ENCODE measurements at regions not wholly inside any gene's neighbourhood (a gene's known extent, or its start where the extent isn't known, plus 50 kb on each side); places are given as distances from the start of the nearest gene placed in this dataset.

GRCh38 chr20:54860716-54861115 lies 385.3 kb downstream of the DOK5 start:
- intact Hi-C loops (cut with DNase I), result no loop called here
- Histone ChIP-seq H3K4me1 (no peaks in the 10 kb centered on the region), H3K27me3 (no peaks in the 10 kb centered on the region), H3K4me3 (no peak overlapping the region), H3K27ac (no peak overlapping the region), H3K9me3 (no peaks in the 10 kb centered on the region), H3K36me3 (no peaks in the 10 kb centered on the region)
- TF ChIP-seq POLR2A (IDR thresholded peaks at IDR 0.05), result no peak
- TF ChIP-seq, protein P1, sequence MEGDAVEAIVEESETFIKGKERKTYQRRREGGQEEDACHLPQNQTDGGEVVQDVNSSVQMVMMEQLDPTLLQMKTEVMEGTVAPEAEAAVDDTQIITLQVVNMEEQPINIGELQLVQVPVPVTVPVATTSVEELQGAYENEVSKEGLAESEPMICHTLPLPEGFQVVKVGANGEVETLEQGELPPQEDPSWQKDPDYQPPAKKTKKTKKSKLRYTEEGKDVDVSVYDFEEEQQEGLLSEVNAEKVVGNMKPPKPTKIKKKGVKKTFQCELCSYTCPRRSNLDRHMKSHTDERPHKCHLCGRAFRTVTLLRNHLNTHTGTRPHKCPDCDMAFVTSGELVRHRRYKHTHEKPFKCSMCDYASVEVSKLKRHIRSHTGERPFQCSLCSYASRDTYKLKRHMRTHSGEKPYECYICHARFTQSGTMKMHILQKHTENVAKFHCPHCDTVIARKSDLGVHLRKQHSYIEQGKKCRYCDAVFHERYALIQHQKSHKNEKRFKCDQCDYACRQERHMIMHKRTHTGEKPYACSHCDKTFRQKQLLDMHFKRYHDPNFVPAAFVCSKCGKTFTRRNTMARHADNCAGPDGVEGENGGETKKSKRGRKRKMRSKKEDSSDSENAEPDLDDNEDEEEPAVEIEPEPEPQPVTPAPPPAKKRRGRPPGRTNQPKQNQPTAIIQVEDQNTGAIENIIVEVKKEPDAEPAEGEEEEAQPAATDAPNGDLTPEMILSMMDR (IDR thresholded peaks at IDR 0.05), result no peak
- ATAC-seq (no peak), DNase-seq (no peak)
- 11% methylated on average over 4 of the region's 4 CpGs for WGBS (ENCODE audit: insufficient coverage, low coverage, low lambda C conversion rate, missing lambda C conversion rate)

DNA sequence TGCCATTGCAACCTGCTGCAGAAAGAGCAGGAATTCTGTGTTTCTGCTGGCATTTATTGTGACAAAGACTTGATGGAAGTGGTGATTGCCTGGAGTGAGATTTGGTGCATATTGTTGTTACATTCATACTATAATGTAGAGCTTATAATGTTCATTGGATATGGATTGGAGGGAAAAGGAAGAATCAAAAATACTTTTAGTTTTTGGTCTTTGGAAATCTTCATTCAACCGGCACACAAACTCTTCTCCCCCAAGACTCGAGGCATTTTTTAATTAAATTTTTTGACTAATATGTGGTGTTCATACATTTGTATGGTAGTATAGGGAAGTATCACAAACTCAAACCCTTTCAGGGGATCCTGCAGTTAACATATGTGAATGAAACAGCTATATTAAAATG lies 380.8 kb downstream of the DOK5 start:
- Histone ChIP-seq H3K27me3 (no peaks in the 10 kb centered on the region), H3K27ac (no peak overlapping the region), H3K36me3 (no peaks in the 10 kb centered on the region), H3K4me3 (no peak overlapping the region), H3K9me3 (no peaks in the 10 kb centered on the region), H3K4me1 (no peaks in the 10 kb centered on the region)
- no peak for TF ChIP-seq POLR2A (IDR thresholded peaks at IDR 0.05)
- TF ChIP-seq, protein P1 (IDR thresholded peaks at IDR 0.05), result no peak
- ATAC-seq (no peak), DNase-seq (no peak)
- WGBS (ENCODE audit: insufficient coverage, low coverage, low lambda C conversion rate, missing lambda C conversion rate), result 73% methylated on average over 2 of the region's 2 CpGs
- intact Hi-C loops (cut with DNase I), result no loop called here

DNA sequence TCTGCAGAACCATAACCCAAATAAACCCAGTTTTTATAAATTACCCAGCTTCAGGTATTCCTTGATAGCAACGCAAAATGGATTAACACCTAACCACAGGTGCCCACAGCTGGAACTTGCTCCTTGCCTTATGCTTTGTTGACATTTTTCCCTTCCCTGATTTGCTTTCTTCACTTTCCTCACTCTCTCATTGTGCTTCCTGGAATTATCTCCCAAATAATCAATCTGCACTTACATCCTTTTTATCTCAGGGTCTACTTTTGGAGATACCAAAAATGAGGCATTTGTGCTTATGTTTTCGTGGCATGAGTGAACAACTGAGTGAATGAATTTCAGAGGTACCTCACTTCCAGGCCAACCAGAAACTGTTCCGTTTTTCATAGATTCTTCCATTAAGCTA lies 374.3 kb downstream of the DOK5 start:
- no peaks in the 10 kb centered on the region for H3K9me3 ChIP-seq
- intact Hi-C loops (cut with DNase I), result no loop called here
- no peak overlapping the region for H3K27ac ChIP-seq
- DNase-seq (no peak), ATAC-seq (no peak)
- H3K27me3 ChIP-seq, result no peaks in the 10 kb centered on the region
- H3K4me3 ChIP-seq, result no peak overlapping the region
- 19% methylated on average over 3 of the region's 3 CpGs for WGBS (ENCODE audit: insufficient coverage, low coverage, low lambda C conversion rate, missing lambda C conversion rate)
- H3K4me1 ChIP-seq, result no peaks in the 10 kb centered on the region
- TF ChIP-seq POLR2A (IDR thresholded peaks at IDR 0.05), result no peak
- TF ChIP-seq, protein P1 (IDR thresholded peaks at IDR 0.05), result no peak
- H3K36me3 ChIP-seq, result no peaks in the 10 kb centered on the region

- Histone ChIP-seq H3K4me3 (no peak overlapping the region), H3K9me3 (no peaks in the 10 kb centered on the region), H3K4me1 (no peaks in the 10 kb centered on the region), H3K27ac (no peak overlapping the region), H3K27me3 (no peaks in the 10 kb centered on the region), H3K36me3 (no peaks in the 10 kb centered on the region)
- ATAC-seq (no peak), DNase-seq (no peak)
- intact Hi-C loops (cut with DNase I), result no loop called here
- no peak for TF ChIP-seq POLR2A (IDR thresholded peaks at IDR 0.05)
- TF ChIP-seq, protein P1 (IDR thresholded peaks at IDR 0.05), result no peak
- 40% methylated on average over 2 of the region's 2 CpGs for WGBS (ENCODE audit: insufficient coverage, low coverage, low lambda C conversion rate, missing lambda C conversion rate)
These were observed 373.7 kb downstream of the DOK5 start for GRCh38 chr20:54848984-54849538.

- Histone ChIP-seq H3K27ac (no peak overlapping the region), H3K27me3 (no peaks in the 10 kb centered on the region), H3K4me3 (no peak overlapping the region), H3K36me3 (no peaks in the 10 kb centered on the region), H3K4me1 (no peaks in the 10 kb centered on the region), H3K9me3 (no peaks in the 10 kb centered on the region)
- no peak for DNase-seq
- WGBS (ENCODE audit: insufficient coverage, low coverage, low lambda C conversion rate, missing lambda C conversion rate), result 45% methylated on average over 5 of the region's 5 CpGs
- intact Hi-C loops (cut with DNase I), result no loop called here
- TF ChIP-seq, protein P1 (IDR thresholded peaks at IDR 0.05), result no peak
- no peak for TF ChIP-seq POLR2A (IDR thresholded peaks at IDR 0.05)
- ATAC-seq, result no peak
These were observed 372.9 kb downstream of the DOK5 start for GRCh38 chr20:54848262-54848661.
